Epithelial cell of esophagus (primary cell): ENCODE measurements at regions not wholly inside any gene's neighbourhood (a gene's known extent, or its start where the extent isn't known, plus 50 kb on each side); places are given as distances from the start of the nearest gene placed in this dataset.

ENCODE experiments used
- DNase-seq: peaks from one replicate; pipeline ENCODE4 v3.0.0; 2010; ENCODE audit warnings: low read depth
- H3K4me3 ChIP-seq: 2 replicates; pipeline ENCODE4 v1.5.1; 2011; ENCODE audit warnings: mild to moderate bottlenecking, low read length, control low read depth
- TF ChIP-seq, protein P1 (sequence below): IDR thresholded peaks from 2 replicates; pipeline ENCODE4 v1.5.1; 2011; ENCODE audit warnings: low read depth, mild to moderate bottlenecking, low read length, control low read depth, inconsistent platforms; ENCODE audit not compliant: insufficient read depth; ENCODE audit errors: missing control alignments

DNA sequence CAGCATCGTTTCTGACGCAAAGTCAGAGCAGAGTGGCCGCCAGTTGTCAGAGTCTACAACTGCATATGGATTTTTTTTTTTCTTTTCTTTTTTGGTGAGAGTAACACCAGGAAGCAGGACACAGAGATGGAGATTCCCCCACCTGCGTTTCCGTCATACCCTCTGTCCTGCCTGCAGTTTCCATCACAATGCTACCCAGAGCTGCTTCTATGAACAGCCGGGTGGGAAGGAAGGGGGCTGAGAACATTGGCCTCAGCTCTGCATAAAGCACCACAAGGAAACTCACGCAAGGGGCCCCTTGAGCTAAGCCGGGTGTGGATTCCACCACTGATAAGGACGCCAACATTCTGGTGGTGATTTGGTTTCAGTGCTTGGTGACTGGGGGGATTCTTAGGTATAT lies 183.5 kb upstream of the AFDN start:
- TF ChIP-seq, protein P1, sequence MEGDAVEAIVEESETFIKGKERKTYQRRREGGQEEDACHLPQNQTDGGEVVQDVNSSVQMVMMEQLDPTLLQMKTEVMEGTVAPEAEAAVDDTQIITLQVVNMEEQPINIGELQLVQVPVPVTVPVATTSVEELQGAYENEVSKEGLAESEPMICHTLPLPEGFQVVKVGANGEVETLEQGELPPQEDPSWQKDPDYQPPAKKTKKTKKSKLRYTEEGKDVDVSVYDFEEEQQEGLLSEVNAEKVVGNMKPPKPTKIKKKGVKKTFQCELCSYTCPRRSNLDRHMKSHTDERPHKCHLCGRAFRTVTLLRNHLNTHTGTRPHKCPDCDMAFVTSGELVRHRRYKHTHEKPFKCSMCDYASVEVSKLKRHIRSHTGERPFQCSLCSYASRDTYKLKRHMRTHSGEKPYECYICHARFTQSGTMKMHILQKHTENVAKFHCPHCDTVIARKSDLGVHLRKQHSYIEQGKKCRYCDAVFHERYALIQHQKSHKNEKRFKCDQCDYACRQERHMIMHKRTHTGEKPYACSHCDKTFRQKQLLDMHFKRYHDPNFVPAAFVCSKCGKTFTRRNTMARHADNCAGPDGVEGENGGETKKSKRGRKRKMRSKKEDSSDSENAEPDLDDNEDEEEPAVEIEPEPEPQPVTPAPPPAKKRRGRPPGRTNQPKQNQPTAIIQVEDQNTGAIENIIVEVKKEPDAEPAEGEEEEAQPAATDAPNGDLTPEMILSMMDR, result no peak
- H3K4me3 ChIP-seq, result no peak overlapping the region
- DNase-seq, result no peak

DNA sequence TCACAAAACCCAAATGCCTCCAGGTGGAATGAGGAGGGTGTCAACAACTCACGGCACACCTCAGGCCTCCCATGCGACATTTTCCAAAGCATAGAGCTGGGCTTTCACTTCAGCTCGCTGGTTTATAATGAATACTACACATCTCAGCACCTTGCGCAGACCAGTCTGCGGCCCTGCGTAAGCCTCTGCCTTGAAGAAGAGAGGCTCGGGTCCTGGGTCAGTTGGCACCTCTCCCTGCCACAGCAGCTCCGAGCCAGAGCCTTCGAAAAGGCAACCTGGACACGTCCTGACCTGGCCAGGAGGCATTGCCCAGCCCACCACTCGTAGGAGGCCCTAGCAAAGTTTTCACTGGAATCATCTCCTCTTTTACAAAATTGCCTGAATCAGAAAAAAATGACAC lies 183.0 kb upstream of the AFDN start:
- TF ChIP-seq, protein P1, result no peak
- DNase-seq, result no peak
- H3K4me3 ChIP-seq, result no peak overlapping the region

DNA sequence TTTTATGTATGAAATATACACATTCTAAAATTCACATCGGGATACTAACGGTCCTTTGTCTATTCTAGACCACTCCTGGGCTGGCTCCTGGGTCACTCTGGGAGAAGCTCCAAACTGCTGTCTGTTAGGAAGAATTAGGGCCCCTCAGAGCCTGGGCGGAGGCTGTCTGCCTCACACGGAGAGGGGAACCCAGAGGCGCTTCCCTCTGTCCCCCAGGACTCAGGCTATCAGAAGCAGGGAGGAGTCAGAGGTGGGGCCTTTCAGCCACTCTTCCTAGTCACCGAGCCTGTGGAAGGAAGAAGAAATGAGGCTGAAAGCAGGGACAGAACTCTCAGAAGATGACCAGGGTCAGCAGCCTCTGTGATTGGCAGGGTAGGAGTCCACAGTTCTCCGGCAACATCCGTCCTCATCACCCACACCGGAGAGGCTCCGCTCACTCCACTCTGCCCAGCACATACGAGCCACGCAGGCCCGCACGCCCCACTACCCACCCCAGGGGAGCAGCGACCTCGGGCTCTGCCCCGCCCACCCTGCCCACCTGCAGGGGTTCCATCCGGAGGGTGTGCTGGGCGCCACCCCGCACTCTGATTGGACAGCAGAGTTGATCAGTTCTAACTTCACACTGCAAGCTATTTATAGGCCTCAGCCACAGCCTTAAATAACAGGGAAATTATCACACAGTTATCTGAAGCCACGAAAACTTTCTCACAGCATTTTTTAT lies 182.1 kb upstream of the AFDN start:
- TF ChIP-seq, protein P1, result no peak
- no peak overlapping the region for H3K4me3 ChIP-seq
- DNase-seq, result no peak

DNA sequence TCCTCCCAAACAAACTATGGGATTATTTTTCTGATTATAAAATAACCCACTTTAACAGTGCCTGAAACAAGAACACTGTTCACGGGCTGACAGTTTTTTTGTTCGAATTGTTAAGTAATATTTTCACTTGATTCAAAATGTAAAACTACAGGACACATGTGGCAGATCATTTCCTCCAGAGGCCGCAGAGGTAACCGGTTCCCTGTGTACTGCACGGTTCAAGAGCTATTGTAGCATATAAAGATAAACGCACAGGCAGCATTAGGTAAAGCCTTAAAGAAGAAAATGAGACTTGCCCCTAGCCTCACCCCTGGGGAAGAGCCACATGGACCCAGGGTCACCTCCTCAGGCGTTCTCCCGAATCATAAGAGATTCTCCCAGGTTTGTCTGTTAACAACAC lies 181.3 kb upstream of the AFDN start:
- TF ChIP-seq, protein P1, result no peak
- H3K4me3 ChIP-seq, result no peak overlapping the region
- no peak for DNase-seq

DNA sequence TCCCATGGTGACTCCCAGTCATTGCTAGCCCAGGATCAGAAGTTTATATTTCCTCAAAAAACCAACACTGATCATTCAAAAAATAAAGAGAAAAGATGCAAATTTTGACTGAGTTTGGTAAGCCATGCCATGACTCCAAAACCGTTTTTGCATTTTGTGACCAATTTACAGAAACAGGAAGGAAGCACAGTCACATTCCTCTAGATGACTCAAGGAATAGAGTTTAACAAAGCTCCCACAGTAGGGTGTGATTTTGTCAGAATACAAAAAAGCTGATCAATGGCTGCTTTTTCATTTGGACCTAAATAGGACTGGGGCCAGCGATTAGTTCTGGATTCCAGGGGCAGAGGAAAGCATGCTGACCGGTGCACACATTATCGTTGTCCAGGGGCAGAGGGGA lies 179.4 kb upstream of the AFDN start:
- no peak overlapping the region for H3K4me3 ChIP-seq
- TF ChIP-seq, protein P1, result no peak
- DNase-seq, result no peak

DNA sequence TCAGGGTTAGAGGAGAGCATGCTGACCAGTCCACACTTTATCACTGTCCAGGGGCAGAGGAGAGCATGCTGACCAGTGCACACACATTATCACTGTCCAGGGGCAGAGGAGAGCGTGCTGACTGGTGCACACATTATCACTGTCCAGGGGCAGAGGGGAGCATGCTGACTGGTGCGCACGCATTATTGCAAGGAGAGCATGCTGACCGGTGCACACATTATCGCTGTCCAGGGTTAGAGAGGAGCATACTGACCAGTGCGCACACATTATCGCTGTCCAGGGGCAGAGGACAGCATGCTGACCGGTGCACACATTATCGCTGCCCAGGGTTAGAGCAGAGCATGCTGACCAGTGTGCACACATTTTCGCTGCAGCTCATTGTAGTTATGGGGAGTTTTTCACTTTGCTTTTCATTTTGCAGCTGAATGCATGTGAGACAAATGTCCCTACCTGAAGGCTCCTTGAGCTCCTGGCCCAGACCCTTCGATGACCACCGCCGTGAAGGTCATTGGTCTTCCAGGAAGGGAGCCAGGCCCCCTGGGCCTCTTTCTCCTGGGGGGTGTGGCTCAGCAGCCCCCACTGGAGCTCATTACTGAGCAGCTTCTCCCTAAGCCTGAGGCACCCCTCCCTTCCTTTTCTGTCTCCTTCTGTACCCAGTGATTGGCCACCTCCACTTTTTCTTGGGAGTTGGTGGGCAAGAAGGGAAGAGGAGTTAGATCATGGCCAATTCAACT lies 178.8 kb upstream of the AFDN start:
- DNase-seq, result no peak
- TF ChIP-seq, protein P1, result no peak
- no peak overlapping the region for H3K4me3 ChIP-seq
